H1 (cell line): ENCODE measurements at regions not wholly inside any gene's neighbourhood (a gene's known extent, or its start where the extent isn't known, plus 50 kb on each side); places are given as distances from the start of the nearest gene placed in this dataset.

ENCODE experiments used
- CTCF ChIA-PET: fragments of 300-600 bp; sonication (Branson Sonifier 250); formaldehyde crosslinking; loops from one replicate; lab custom pipeline; 2021; ENCODE audit not compliant: partially characterized antibody; lab: Charles Lee
- POLR2A ChIA-PET: fragments of 300-600 bp; sonication (Branson Sonifier 250); formaldehyde crosslinking; loops from one replicate; lab custom pipeline; 2021; ENCODE audit warnings: inconsistent platforms; ENCODE audit not compliant: partially characterized antibody; lab: Charles Lee
- DNase-seq, 2 experiments: peaks; one replicate each; pipeline versions ENCODE4 v3.0.0 to v3.0.0-alpha.2; 2010 to 2022; ENCODE audit warnings: low spot score in 2 of 2, low read depth in 1 of 2, mixed read lengths in 1 of 2
- FAIRE-seq: peaks from 2 replicates; lab custom pipeline; 2011; peaks lifted over from hg19 to GRCh38; lab: Jason Lieb, UNC
- H2AFZ ChIP-seq: 2 replicates; pipeline ENCODE4 v1.8.1; 2012; ENCODE audit warnings: low read length, inconsistent platforms
- H2AK5ac ChIP-seq: 2 replicates; pipeline ENCODE4 v1.6.1; 2013; ENCODE audit warnings: low read depth, low read length
- H2BK120ac ChIP-seq: replicated peaks from 2 replicates; pipeline ENCODE3; 2013; ENCODE audit warnings: low read depth, low read length, inconsistent platforms
- H2BK12ac ChIP-seq: 2 replicates; pipeline ENCODE4 v1.6.1; 2013; ENCODE audit warnings: low read depth, low read length
- H2BK15ac ChIP-seq: 2 replicates; pipeline ENCODE4 v1.6.1; 2013; ENCODE audit warnings: low read length
- H2BK20ac ChIP-seq: 2 replicates; pipeline ENCODE4 v1.6.1; 2013; ENCODE audit warnings: low read length
- H2BK5ac ChIP-seq: 2 replicates; pipeline ENCODE4 v1.6.1; 2013; ENCODE audit warnings: low read depth, low read length
- H3K14ac ChIP-seq: 2 replicates; pipeline ENCODE4 v1.6.1; 2013; ENCODE audit warnings: inconsistent platforms; ENCODE audit not compliant: insufficient read length
- H3K18ac ChIP-seq: 2 replicates; pipeline ENCODE4 v1.6.1; 2013; ENCODE audit warnings: low read length; ENCODE audit errors: extremely low read depth
- H3K23ac ChIP-seq: 2 replicates; pipeline ENCODE4 v1.6.1; 2013; ENCODE audit warnings: inconsistent platforms; ENCODE audit not compliant: insufficient read length
- H3K23me2 ChIP-seq: 2 replicates; pipeline ENCODE4 v1.6.1; 2013; ENCODE audit warnings: low read depth, low read length
- H3K27ac ChIP-seq: 2 replicates; pipeline ENCODE4 v1.6.1; 2011; ENCODE audit warnings: low read depth, low read length, inconsistent platforms
- H3K27me3 ChIP-seq, 4 experiments: replicated peaks in 1 of 4; 1 replicate in 1 of 4; 2 replicates in 3 of 4; pipeline versions ENCODE4 v1.6.1 to v1.8.1; 2011 to 2013; ENCODE audit warnings: low read length in 3 of 4, mild to moderate bottlenecking in 3 of 4, inconsistent platforms in 2 of 4, mixed read lengths in 2 of 4, moderate library complexity in 1 of 4; ENCODE audit not compliant: control insufficient read depth in 3 of 4, insufficient read depth in 3 of 4; ENCODE audit errors: extremely low read depth in 1 of 4
- H3K36me3 ChIP-seq, 4 experiments: 2 replicates each; pipeline versions ENCODE4 v1.6.1 to v1.8.1; 2011 to 2013; ENCODE audit warnings: mild to moderate bottlenecking in 4 of 4, low read length in 3 of 4, moderate library complexity in 2 of 4, control low read depth in 1 of 4, inconsistent platforms in 1 of 4; ENCODE audit not compliant: insufficient read depth in 4 of 4, control insufficient read depth in 2 of 4
- H3K4ac ChIP-seq: replicated peaks from 2 replicates; pipeline ENCODE3; 2013; ENCODE audit warnings: low read length, low read depth, mixed read lengths, inconsistent platforms; ENCODE audit not compliant: insufficient read length
- H3K4me1 ChIP-seq, 4 experiments: replicated peaks in 1 of 4; 1 replicate in 1 of 4; 2 replicates in 3 of 4; pipeline versions ENCODE4 v1.6.1 to v1.8.1; 2011 to 2013; ENCODE audit warnings: low read length in 3 of 4, inconsistent platforms in 2 of 4, mixed read lengths in 1 of 4; ENCODE audit not compliant: insufficient read depth in 4 of 4, control insufficient read depth in 3 of 4
- H3K4me2 ChIP-seq, 2 experiments: 2 replicates each; pipeline versions ENCODE4 v1.6.1 to v1.8.1; 2011 to 2013; ENCODE audit warnings: low read depth in 2 of 2, low read length in 2 of 2, control low read depth in 1 of 2, inconsistent platforms in 1 of 2, mild to moderate bottlenecking in 1 of 2; ENCODE audit not compliant: insufficient read depth in 1 of 2
- H3K4me3 ChIP-seq, 4 experiments: fragments of 200-600, 300-600 bp in 1 of 4; sonication (generic), shearing (Covaris generic), sonication (Bioruptor Twin) in 1 of 4; 2 replicates each; pipeline versions ENCODE4 v1.5.1 to v1.8.1; 2011 to 2016; ENCODE audit warnings: low read length in 4 of 4, low read depth in 3 of 4, control low read depth in 2 of 4, inconsistent platforms in 2 of 4, mild to moderate bottlenecking in 2 of 4, mixed read lengths in 1 of 4, moderate library complexity in 1 of 4; ENCODE audit not compliant: insufficient read depth in 2 of 4; ENCODE audit errors: extremely low read depth in 1 of 4
- H3K56ac ChIP-seq: replicated peaks from 2 replicates; pipeline ENCODE3; 2013; ENCODE audit warnings: low read depth, mild to moderate bottlenecking, mixed read lengths, low read length, inconsistent platforms; ENCODE audit not compliant: insufficient read length
- H3K79me1 ChIP-seq: 2 replicates; pipeline ENCODE4 v1.6.1; 2013; ENCODE audit warnings: low read depth, low read length, control low read depth
- H3K79me2 ChIP-seq, 2 experiments: 2 replicates each; pipeline versions ENCODE4 v1.6.1 to v1.8.1; 2012 to 2013; ENCODE audit warnings: low read length in 2 of 2, mild to moderate bottlenecking in 2 of 2, inconsistent platforms in 1 of 2; ENCODE audit not compliant: insufficient read depth in 2 of 2, control insufficient read depth in 1 of 2
- H3K9ac ChIP-seq, 4 experiments: replicated peaks in 1 of 4; 1 replicate in 1 of 4; 2 replicates in 3 of 4; pipeline versions ENCODE4 v1.6.1 to v1.8.1; 2011 to 2013; ENCODE audit warnings: low read depth in 3 of 4, low read length in 3 of 4, control low read depth in 2 of 4, mild to moderate bottlenecking in 2 of 4, moderate library complexity in 2 of 4, inconsistent platforms in 1 of 4; ENCODE audit errors: extremely low read depth in 1 of 4
- H3K9me3 ChIP-seq, 2 experiments: 2 replicates each; pipeline versions ENCODE4 v1.6.1 to v1.8.1; 2012 to 2013; ENCODE audit warnings: mild to moderate bottlenecking in 2 of 2, moderate library complexity in 2 of 2, control low read depth in 1 of 2, inconsistent platforms in 1 of 2, low read depth in 1 of 2, low read length in 1 of 2, mixed read lengths in 1 of 2; ENCODE audit not compliant: insufficient read depth in 2 of 2
- H4K20me1 ChIP-seq, 2 experiments: replicated peaks in 1 of 2; 2 replicates each; pipeline versions ENCODE3 to v1.8.1; 2011 to 2013; ENCODE audit warnings: inconsistent platforms in 2 of 2, low read length in 2 of 2, mild to moderate bottlenecking in 1 of 2; ENCODE audit not compliant: insufficient read depth in 2 of 2, control insufficient read depth in 1 of 2
- H4K5ac ChIP-seq: 2 replicates; pipeline ENCODE4 v1.6.1; 2013; ENCODE audit warnings: low read length, low read depth, mixed read lengths, inconsistent platforms; ENCODE audit not compliant: insufficient read length
- H4K8ac ChIP-seq: 2 replicates; pipeline ENCODE4 v1.8.0; 2013; ENCODE audit warnings: mild to moderate bottlenecking, moderate library complexity, low read length, inconsistent platforms; ENCODE audit not compliant: insufficient read depth; ENCODE audit errors: extremely low read depth
- H4K91ac ChIP-seq: replicated peaks from 2 replicates; pipeline ENCODE3; 2013; ENCODE audit warnings: low read length, mixed read lengths, inconsistent platforms; ENCODE audit not compliant: insufficient read length
- ASH2L ChIP-seq: fragments of 200-600, 300-600 bp; sonication (generic); IDR thresholded peaks from one replicate; pipeline ENCODE4 v1.7.1; 2017; ENCODE audit warnings: low read length
- CHD2 ChIP-seq: IDR thresholded peaks from 2 replicates; pipeline ENCODE4 v1.6.1; 2012; ENCODE audit warnings: low read length, improper control_type of control experiment
- CTBP2 ChIP-seq: IDR thresholded peaks from 2 replicates; pipeline ENCODE4 v1.7.0; 2011; ENCODE audit warnings: borderline replicate concordance, mild to moderate bottlenecking, moderate library complexity, mixed read lengths, low read length; ENCODE audit not compliant: insufficient read depth, insufficient read length
- EGR1 ChIP-seq: IDR thresholded peaks from 2 replicates; pipeline ENCODE4 v1.6.1; 2011; ENCODE audit warnings: low read depth, low read length, borderline replicate concordance
- FOSL1 ChIP-seq: IDR thresholded peaks from 2 replicates; pipeline ENCODE4 v1.6.1; 2011; ENCODE audit warnings: mild to moderate bottlenecking, low read depth, low read length, moderate library complexity; ENCODE audit not compliant: insufficient read depth
- GTF2F1 ChIP-seq: IDR thresholded peaks from 2 replicates; pipeline ENCODE4 v1.6.1; 2012; ENCODE audit warnings: low read depth, low read length, improper control_type of control experiment, borderline replicate concordance
- KDM1A ChIP-seq: fragments of 200-600, 300-600 bp; sonication (generic); IDR thresholded peaks from 2 replicates; pipeline ENCODE4 v1.7.1; 2016; ENCODE audit warnings: mild to moderate bottlenecking, low read length, borderline replicate concordance
- NRF1 ChIP-seq: IDR thresholded peaks from 2 replicates; pipeline ENCODE4 v1.6.1; 2011; ENCODE audit warnings: mild to moderate bottlenecking, low read depth, low read length, improper control_type of control experiment
- PHF8 ChIP-seq: fragments of 200-600 bp; sonication (generic); conservative IDR thresholded peaks from 2 replicates; pipeline ENCODE4 v1.7.1; 2012; ENCODE audit warnings: low read depth, mild to moderate bottlenecking, inconsistent platforms, low read length, moderate library complexity
- POLR2A ChIP-seq, 2 experiments: IDR thresholded peaks; 1 replicate in 1 of 2; 2 replicates in 1 of 2; pipeline ENCODE4 v1.6.1; 2011; ENCODE audit warnings: low read depth in 2 of 2, low read length in 2 of 2, mild to moderate bottlenecking in 2 of 2; ENCODE audit errors: control extremely low read depth in 1 of 2
- POU5F1 ChIP-seq: IDR thresholded peaks from 2 replicates; pipeline ENCODE4 v1.6.1; 2011; ENCODE audit warnings: low read depth, mild to moderate bottlenecking, low read length, moderate library complexity
- RAD21 ChIP-seq, 2 experiments: IDR thresholded peaks in 1 of 2; conservative IDR thresholded peaks in 1 of 2; 2 replicates each; pipeline ENCODE4 v1.6.1; 2011; ENCODE audit warnings: low read depth in 2 of 2, low read length in 2 of 2, improper control_type of control experiment in 1 of 2, inconsistent platforms in 1 of 2, mild to moderate bottlenecking in 1 of 2, moderate library complexity in 1 of 2
- RFX5 ChIP-seq: IDR thresholded peaks from 2 replicates; pipeline ENCODE4 v1.6.1; 2011; ENCODE audit warnings: low read depth, low read length, improper control_type of control experiment, borderline replicate concordance
- SIRT6 ChIP-seq: IDR thresholded peaks from one replicate; pipeline ENCODE4 v1.7.1; 2012; ENCODE audit warnings: low read length, inconsistent platforms
- SRF ChIP-seq: IDR thresholded peaks from 2 replicates; pipeline ENCODE4 v1.6.1; 2011; ENCODE audit warnings: mild to moderate bottlenecking, low read depth, low read length, moderate library complexity
- WGBS, 2 experiments: shearing (Covaris generic) in 1 of 2; methylation state at CpG; one replicate each; pipeline versions ENCODE4 v1.1.6 to v1.1.7; 2013 to 2015; ENCODE audit warnings: low lambda C conversion rate in 2 of 2, mixed read lengths in 2 of 2, inconsistent platforms in 1 of 2, low coverage in 1 of 2, missing lambda C conversion rate in 1 of 2; ENCODE audit not compliant: insufficient replicate concordance in 2 of 2, insufficient coverage in 1 of 2, insufficient read length in 1 of 2; ENCODE audit errors: extremely low coverage in 1 of 2, missing lambda C conversion rate in 1 of 2; 5-methylcytosine and 5-hydroxymethylcytosine counted together

GRCh38 chr2:21539685-21540084 lies 415.9 kb downstream of the TDRD15 start:
- no peak overlapping the region for H4K91ac ChIP-seq
- CTCF ChIA-PET, result interaction anchor here (0.9 to 1.6 kb wide), 3 partner anchors 10 to 118 kb away, joined by 3 to 4 read pairs (median 4); no protein-coding TSS in a partner anchor
- H3K9ac ChIP-seq, result no peak overlapping the region
- no peaks in the 10 kb centered on the region for H3K23me2 ChIP-seq
- H3K36me3 ChIP-seq, result peaks cover 0 to 7% (median 2%) of the 10 kb centered on the region in 4 experiments; a peak in 3 of 8 replicates
- H3K27ac ChIP-seq, result no peak overlapping the region
- H3K23ac ChIP-seq, result no peak overlapping the region
- H2BK5ac ChIP-seq, result no peak overlapping the region
- no peak overlapping the region for H2BK15ac ChIP-seq
- no peaks in the 10 kb centered on the region for H3K79me1 ChIP-seq
- no peaks in the 10 kb centered on the region for H3K4me1 ChIP-seq
- H2BK12ac ChIP-seq, result no peak overlapping the region
- no peak overlapping the region for H3K14ac ChIP-seq
- no peak overlapping the region for H3K56ac ChIP-seq
- no peak overlapping the region for H2BK20ac ChIP-seq
- no peak overlapping the region for H3K4me2 ChIP-seq
- no peak overlapping the region for H2AFZ ChIP-seq
- no peak for DNase-seq
- WGBS, 2 experiments, result 88% methylated on average over 2 of the region's 2 CpGs; no CpG with 5 or more reads in 1 of the 2 experiments
- H3K4ac ChIP-seq, result no peak overlapping the region
- no peak overlapping the region for H4K5ac ChIP-seq
- no peaks in the 10 kb centered on the region for H4K20me1 ChIP-seq
- H2AK5ac ChIP-seq, result no peak overlapping the region
- H4K8ac ChIP-seq, result no peak overlapping the region
- H2BK120ac ChIP-seq, result no peak overlapping the region
- no peak for FAIRE-seq
- no peaks in the 10 kb centered on the region for H3K27me3 ChIP-seq
- H3K4me3 ChIP-seq, result no peak overlapping the region
- H3K79me2 ChIP-seq, result no peaks in the 10 kb centered on the region
- H3K18ac ChIP-seq, result no peak overlapping the region
- peaks cover 26% of the 10 kb centered on the region in 2 experiments for H3K9me3 ChIP-seq
- POLR2A ChIA-PET, result no interaction called here
- TF ChIP-seq EGR1 (no peak), NRF1 (no peak), RAD21 (IDR thresholded peaks at IDR 0.05 in 1 of 2, conservative IDR thresholded peaks at IDR 0.05 in 1 of 2; ENCODE audit: low read depth in 2 of 2, low read length in 2 of 2) (no peak), CHD2 (no peak), KDM1A (no peak), POLR2A (IDR thresholded peaks at IDR 0.05; ENCODE audit: control extremely low read depth in 1 of 2, low read depth in 2 of 2, low read length in 2 of 2) (no peak), CTBP2 (no peak), RFX5 (no peak), PHF8 (no peak), GTF2F1 (no peak), SIRT6 (no peak), ASH2L (no peak), SRF (no peak), FOSL1 (no peak), POU5F1 (no peak)
